PC-3 (cell line): ENCODE measurements at regions not wholly inside any gene's neighbourhood (a gene's known extent, or its start where the extent isn't known, plus 50 kb on each side); places are given as distances from the start of the nearest gene placed in this dataset.

Experiments
- ATAC-seq: fragments of 200-7000 bp; cut with Tn5 transposase; 2 replicates; pipeline ENCODE4 v1.9.1; 2020; ENCODE audit warnings: mild to moderate bottlenecking, moderate library complexity
- BruUV-seq: library from RNA; stranded (reverse); fragments of 400-500 nt; replicated peaks from 2 replicates; lab custom pipeline; 2021; lab: Mats Ljungman, UMichigan
- CTCF ChIA-PET: fragments of 300-600 bp; sonication (Branson Sonifier 250); formaldehyde crosslinking; loops from one replicate; lab custom pipeline; 2022; ENCODE audit warnings: antibody characterized with exemption; lab: Charles Lee
- POLR2A ChIA-PET: fragments of 300-600 bp; sonication (Branson Sonifier 250); formaldehyde crosslinking; loops from one replicate; lab custom pipeline; 2022; ENCODE audit warnings: antibody characterized with exemption; ENCODE audit not compliant: unreplicated experiment; lab: Charles Lee
- DNase-seq: peaks from one replicate; pipeline ENCODE4 v3.0.0-alpha.2; 2015
- H2AFZ ChIP-seq: fragments of 300-600 bp; sonication (generic); 2 replicates; pipeline ENCODE4 v1.6.0; 2016; ENCODE audit warnings: antibody characterized with exemption, low read length
- H3F3A ChIP-seq: fragments of 300-600 bp; sonication (generic); one replicate; pipeline ENCODE4 v1.6.0; 2017; ENCODE audit warnings: antibody characterized with exemption, low read length, control low read depth, mild to moderate bottlenecking; ENCODE audit not compliant: unreplicated experiment
- H3K27ac ChIP-seq: fragments of 300-600 bp; sonication (generic); 2 replicates; pipeline ENCODE4 v1.5.1; 2016; ENCODE audit warnings: mild to moderate bottlenecking, low read length
- H3K27me3 ChIP-seq: fragments of 300-600 bp; sonication (generic); 2 replicates; pipeline ENCODE4 v1.6.1; 2016; ENCODE audit warnings: low read length, mixed read lengths
- H3K36me3 ChIP-seq: fragments of 300-600 bp; sonication (generic); 2 replicates; pipeline ENCODE4 v1.6.1; 2016; ENCODE audit warnings: low read depth, mixed run types, low read length, mixed read lengths
- H3K4me1 ChIP-seq: fragments of 300-600 bp; sonication (generic); 2 replicates; pipeline ENCODE4 v1.5.1; 2016; ENCODE audit warnings: low read length; ENCODE audit not compliant: insufficient read depth
- H3K4me2 ChIP-seq: fragments of 300-600 bp; sonication (generic); 2 replicates; pipeline ENCODE4 v1.6.0; 2016; ENCODE audit warnings: low read length
- H3K4me3 ChIP-seq: fragments of 300-600 bp; sonication (generic); 2 replicates; pipeline ENCODE4 v1.5.1; 2016; ENCODE audit warnings: mild to moderate bottlenecking, low read length, mixed read lengths
- H3K79me2 ChIP-seq: fragments of 300-600 bp; sonication (generic); 2 replicates; pipeline ENCODE4 v1.6.1; 2017; ENCODE audit warnings: low read length, mixed read lengths
- H3K9ac ChIP-seq: fragments of 300-600 bp; sonication (generic); 2 replicates; pipeline ENCODE4 v1.6.0; 2016; ENCODE audit warnings: mild to moderate bottlenecking, low read length
- H3K9me2 ChIP-seq: fragments of 300-600 bp; sonication (generic); replicated peaks from 2 replicates; pipeline ENCODE4 v1.6.1; 2016; ENCODE audit warnings: mixed run types, low read length, mixed read lengths
- H3K9me3 ChIP-seq: fragments of 300-600 bp; sonication (generic); 2 replicates; pipeline ENCODE4 v1.6.1; 2016; ENCODE audit warnings: low read length, mixed read lengths
- H4K20me1 ChIP-seq: fragments of 300-600 bp; sonication (generic); 2 replicates; pipeline ENCODE4 v1.6.1; 2016; ENCODE audit warnings: low read length, mixed read lengths
- CTCF ChIP-seq: fragments of 300-600 bp; sonication (generic); conservative IDR thresholded peaks from 2 replicates; pipeline ENCODE4 v1.5.1; 2017; ENCODE audit warnings: antibody characterized with exemption, low read depth, mild to moderate bottlenecking, low read length
- EZH2 ChIP-seq: fragments of 300-600 bp; sonication (generic); IDR thresholded peaks from one replicate; pipeline ENCODE4 v1.6.1; 2017; ENCODE audit warnings: antibody characterized with exemption, mild to moderate bottlenecking, low read length; ENCODE audit not compliant: unreplicated experiment
- EZH2phosphoT487 ChIP-seq: fragments of 300-600 bp; sonication (generic); IDR thresholded peaks from 2 replicates; pipeline ENCODE4 v1.6.1; 2018; ENCODE audit warnings: mild to moderate bottlenecking, antibody characterized with exemption, low read length, borderline replicate concordance
- intact Hi-C: fragments of 100-400 bp; cut with micrococcal nuclease; formaldehyde crosslinking; loops from 2 replicates; pipeline ENCODE4 v1.9.0; 2023

- no peak for DNase-seq
- Histone ChIP-seq H3K27ac (no peak overlapping the region), H3K9me2 (no peaks in the 10 kb centered on the region), H3K4me2 (no peak overlapping the region), H4K20me1 (no peaks in the 10 kb centered on the region), H3K79me2 (no peaks in the 10 kb centered on the region), H3K4me1 (no peaks in the 10 kb centered on the region), H2AFZ (no peak overlapping the region), H3K36me3 (no peaks in the 10 kb centered on the region), H3K4me3 (no peak overlapping the region), H3F3A (no peaks in the 10 kb centered on the region), H3K9ac (no peak overlapping the region), H3K27me3 (no peaks in the 10 kb centered on the region), H3K9me3 (no peaks in the 10 kb centered on the region)
- no TSS peak for BruUV-seq
- intact Hi-C loops: no loop called here
- CTCF ChIA-PET: no interaction called here
- POLR2A ChIA-PET: no interaction called here
- ATAC-seq: no peak
- TF ChIP-seq EZH2phosphoT487 (no peak), EZH2 (no peak), CTCF (no peak)
Measured at GRCh38 chr2:12978066-12978835, 261.5 kb downstream of the TRIB2 start.

- no peaks in the 10 kb centered on the region for H3K79me2 ChIP-seq
- no peaks in the 10 kb centered on the region for H3K9me3 ChIP-seq
- ATAC-seq: no peak
- no peaks in the 10 kb centered on the region for H3K27me3 ChIP-seq
- intact Hi-C loops: no loop called here
- no peak overlapping the region for H3K4me3 ChIP-seq
- no TSS peak for BruUV-seq
- ChIA-PET CTCF (no interaction called here), POLR2A (no interaction called here)
- no peaks in the 10 kb centered on the region for H3F3A ChIP-seq
- TF ChIP-seq EZH2 (no peak), EZH2phosphoT487 (no peak), CTCF (no peak)
- no peaks in the 10 kb centered on the region for H3K9me2 ChIP-seq
- no peak overlapping the region for H2AFZ ChIP-seq
- H3K27ac ChIP-seq: no peak overlapping the region
- H3K4me2 ChIP-seq: no peak overlapping the region
- no peaks in the 10 kb centered on the region for H4K20me1 ChIP-seq
- H3K36me3 ChIP-seq: no peaks in the 10 kb centered on the region
- no peaks in the 10 kb centered on the region for H3K4me1 ChIP-seq
- DNase-seq: no peak
- H3K9ac ChIP-seq: no peak overlapping the region
Measured at GRCh38 chr2:12979066-12979465, 262.3 kb downstream of the TRIB2 start.

GRCh38 chr2:12980817-12981216 lies 264.1 kb downstream of the TRIB2 start:
- H3K4me3 ChIP-seq: no peak overlapping the region
- H3K9me3 ChIP-seq: no peaks in the 10 kb centered on the region
- no peaks in the 10 kb centered on the region for H3K27me3 ChIP-seq
- no peaks in the 10 kb centered on the region for H3K9me2 ChIP-seq
- CTCF ChIA-PET: no interaction called here
- TF ChIP-seq EZH2 (no peak), CTCF (no peak), EZH2phosphoT487 (no peak)
- no peaks in the 10 kb centered on the region for H3K4me1 ChIP-seq
- intact Hi-C loops: no loop called here
- no peaks in the 10 kb centered on the region for H3F3A ChIP-seq
- H3K9ac ChIP-seq: no peak overlapping the region
- no TSS peak for BruUV-seq
- H4K20me1 ChIP-seq: no peaks in the 10 kb centered on the region
- H3K36me3 ChIP-seq: no peaks in the 10 kb centered on the region
- H3K79me2 ChIP-seq: no peaks in the 10 kb centered on the region
- POLR2A ChIA-PET: no interaction called here
- H2AFZ ChIP-seq: no peak overlapping the region
- DNase-seq (no peak), ATAC-seq (no peak)
- H3K27ac ChIP-seq: no peak overlapping the region
- H3K4me2 ChIP-seq: no peak overlapping the region
